ENCODE measurements at regions not wholly inside any gene's neighbourhood (a gene's known extent, or its start where the extent isn't known, plus 50 kb on each side); places are given as distances from the start of the nearest gene placed in this dataset.
"Not testable (repeated sequence)": the region's sequence is repeated elsewhere in the genome, so short reads cannot be mapped to it uniquely, and the experiment has no call there.

GRCh38 chr2:175734686-175735085 is 267.4 kb downstream of the LNPK start:
- Histone ChIP-seq H3K9ac (ENCODE audit: low read depth, low read length) (no peak overlapping the region), H3K4me1 (ENCODE audit: control insufficient read depth, insufficient read depth, low read length) (no peaks in the 10 kb centered on the region; the same call in 1 of the 2 replicates), H3K27ac (ENCODE audit: low read depth, low read length) (no peak overlapping the region), H3K36me3 (ENCODE audit: control insufficient read depth, insufficient read depth, low read length) (no peaks in the 10 kb centered on the region), H3K4me3 (ENCODE audit: low read depth, low read length) (no peak overlapping the region), H3K9me3 (ENCODE audit: control insufficient read depth, insufficient read depth, low read length) (no peaks in the 10 kb centered on the region), H3K27me3 (ENCODE audit: control insufficient read depth, insufficient read depth, low read length) (no peaks in the 10 kb centered on the region)

- Histone ChIP-seq H3K9ac (ENCODE audit: low read depth, low read length) (no peak overlapping the region), H3K36me3 (ENCODE audit: control insufficient read depth, insufficient read depth, low read length) (no peaks in the 10 kb centered on the region), H3K4me3 (ENCODE audit: low read depth, low read length) (no peak overlapping the region), H3K27me3 (ENCODE audit: control insufficient read depth, insufficient read depth, low read length) (no peaks in the 10 kb centered on the region), H3K4me1 (ENCODE audit: control insufficient read depth, insufficient read depth, low read length) (no peaks in the 10 kb centered on the region; the same call in 1 of the 2 replicates), H3K9me3 (ENCODE audit: control insufficient read depth, insufficient read depth, low read length) (no peaks in the 10 kb centered on the region), H3K27ac (ENCODE audit: low read depth, low read length) (no peak overlapping the region)
These were observed 269.5 kb downstream of the LNPK start for GRCh38 chr2:175732531-175732930.

GRCh38 chr2:175730050-175730449 is 272.0 kb downstream of the LNPK start:
- no peaks in the 10 kb centered on the region for H3K9me3 ChIP-seq (ENCODE audit: control insufficient read depth, insufficient read depth, low read length)
- no peak overlapping the region for H3K27ac ChIP-seq (ENCODE audit: low read depth, low read length)
- H3K9ac ChIP-seq (ENCODE audit: low read depth, low read length) = no peak overlapping the region
- H3K36me3 ChIP-seq (ENCODE audit: control insufficient read depth, insufficient read depth, low read length) = no peaks in the 10 kb centered on the region
- H3K4me1 ChIP-seq (ENCODE audit: control insufficient read depth, insufficient read depth, low read length) = no peaks in the 10 kb centered on the region; the same call in 1 of the 2 replicates
- H3K4me3 ChIP-seq (ENCODE audit: low read depth, low read length) = no peak overlapping the region
- H3K27me3 ChIP-seq (ENCODE audit: control insufficient read depth, insufficient read depth, low read length) = no peaks in the 10 kb centered on the region

GRCh38 chr2:175729049-175729706 is 272.9 kb downstream of the LNPK start:
- H3K27me3 ChIP-seq (ENCODE audit: control insufficient read depth, insufficient read depth, low read length) = no peaks in the 10 kb centered on the region
- H3K9ac ChIP-seq (ENCODE audit: low read depth, low read length) = no peak overlapping the region
- no peaks in the 10 kb centered on the region for H3K9me3 ChIP-seq (ENCODE audit: control insufficient read depth, insufficient read depth, low read length)
- no peaks in the 10 kb centered on the region for H3K36me3 ChIP-seq (ENCODE audit: control insufficient read depth, insufficient read depth, low read length)
- H3K27ac ChIP-seq (ENCODE audit: low read depth, low read length) = no peak overlapping the region
- no peaks in the 10 kb centered on the region for H3K4me1 ChIP-seq (ENCODE audit: control insufficient read depth, insufficient read depth, low read length)
- H3K4me3 ChIP-seq (ENCODE audit: low read depth, low read length) = no peak overlapping the region

GRCh38 chr2:175728032-175728431 is 274.0 kb downstream of the LNPK start:
- H3K27me3 ChIP-seq (ENCODE audit: control insufficient read depth, insufficient read depth, low read length) = no peaks in the 10 kb centered on the region
- H3K9ac ChIP-seq (ENCODE audit: low read depth, low read length) = no peak overlapping the region
- no peaks in the 10 kb centered on the region for H3K4me1 ChIP-seq (ENCODE audit: control insufficient read depth, insufficient read depth, low read length)
- H3K4me3 ChIP-seq (ENCODE audit: low read depth, low read length) = no peak overlapping the region
- no peaks in the 10 kb centered on the region for H3K36me3 ChIP-seq (ENCODE audit: control insufficient read depth, insufficient read depth, low read length)
- no peaks in the 10 kb centered on the region for H3K9me3 ChIP-seq (ENCODE audit: control insufficient read depth, insufficient read depth, low read length)
- no peak overlapping the region for H3K27ac ChIP-seq (ENCODE audit: low read depth, low read length)

GRCh38 chr2:175726223-175726622 is 275.8 kb downstream of the LNPK start:
- no peak overlapping the region for H3K4me3 ChIP-seq (ENCODE audit: low read depth, low read length)
- H3K27me3 ChIP-seq (ENCODE audit: control insufficient read depth, insufficient read depth, low read length) = no peaks in the 10 kb centered on the region
- H3K27ac ChIP-seq (ENCODE audit: low read depth, low read length) = no peak overlapping the region
- no peaks in the 10 kb centered on the region for H3K9me3 ChIP-seq (ENCODE audit: control insufficient read depth, insufficient read depth, low read length)
- H3K9ac ChIP-seq (ENCODE audit: low read depth, low read length) = no peak overlapping the region
- no peaks in the 10 kb centered on the region for H3K4me1 ChIP-seq (ENCODE audit: control insufficient read depth, insufficient read depth, low read length)
- no peaks in the 10 kb centered on the region for H3K36me3 ChIP-seq (ENCODE audit: control insufficient read depth, insufficient read depth, low read length)

GRCh38 chr2:175709248-175709647 is 292.8 kb downstream of the LNPK start:
- no peaks in the 10 kb centered on the region for H3K4me1 ChIP-seq (ENCODE audit: control insufficient read depth, insufficient read depth, low read length)
- H3K9ac ChIP-seq (ENCODE audit: low read depth, low read length) = no peak overlapping the region
- no peak overlapping the region for H3K27ac ChIP-seq (ENCODE audit: low read depth, low read length)
- H3K4me3 ChIP-seq (ENCODE audit: low read depth, low read length) = no peak overlapping the region
- no peaks in the 10 kb centered on the region for H3K36me3 ChIP-seq (ENCODE audit: control insufficient read depth, insufficient read depth, low read length)
- no peaks in the 10 kb centered on the region for H3K27me3 ChIP-seq (ENCODE audit: control insufficient read depth, insufficient read depth, low read length)
- H3K9me3 ChIP-seq (ENCODE audit: control insufficient read depth, insufficient read depth, low read length) = no peaks in the 10 kb centered on the region

- H3K9ac ChIP-seq (ENCODE audit: low read depth, low read length) = no peak overlapping the region
- H3K27ac ChIP-seq (ENCODE audit: low read depth, low read length) = no peak overlapping the region
- no peaks in the 10 kb centered on the region for H3K36me3 ChIP-seq (ENCODE audit: control insufficient read depth, insufficient read depth, low read length)
- H3K27me3 ChIP-seq (ENCODE audit: control insufficient read depth, insufficient read depth, low read length) = no peaks in the 10 kb centered on the region
- no peak overlapping the region for H3K4me3 ChIP-seq (ENCODE audit: low read depth, low read length)
- H3K4me1 ChIP-seq (ENCODE audit: control insufficient read depth, insufficient read depth, low read length) = no peaks in the 10 kb centered on the region
- H3K9me3 ChIP-seq (ENCODE audit: control insufficient read depth, insufficient read depth, low read length) = no peaks in the 10 kb centered on the region
These were observed 294.7 kb downstream of the LNPK start for GRCh38 chr2:175707322-175707721.

GRCh38 chr2:175704568-175704967 is 297.5 kb downstream of the LNPK start:
- H3K27ac ChIP-seq (ENCODE audit: low read depth, low read length); H3K4me3 ChIP-seq (ENCODE audit: low read depth, low read length); H3K27me3 ChIP-seq (ENCODE audit: control insufficient read depth, insufficient read depth, low read length); H3K9ac ChIP-seq (ENCODE audit: low read depth, low read length); H3K4me1 ChIP-seq (ENCODE audit: control insufficient read depth, insufficient read depth, low read length); H3K36me3 ChIP-seq (ENCODE audit: control insufficient read depth, insufficient read depth, low read length); H3K9me3 ChIP-seq (ENCODE audit: control insufficient read depth, insufficient read depth, low read length): not testable (repeated sequence)

GRCh38 chr2:175698061-175698460 is 304.0 kb downstream of the LNPK start:
- no peaks in the 10 kb centered on the region for H3K9me3 ChIP-seq (ENCODE audit: control insufficient read depth, insufficient read depth, low read length)
- no peaks in the 10 kb centered on the region for H3K27me3 ChIP-seq (ENCODE audit: control insufficient read depth, insufficient read depth, low read length)
- no peaks in the 10 kb centered on the region for H3K36me3 ChIP-seq (ENCODE audit: control insufficient read depth, insufficient read depth, low read length)
- H3K27ac ChIP-seq (ENCODE audit: low read depth, low read length) = no peak overlapping the region
- H3K9ac ChIP-seq (ENCODE audit: low read depth, low read length) = no peak overlapping the region
- no peak overlapping the region for H3K4me3 ChIP-seq (ENCODE audit: low read depth, low read length)
- H3K4me1 ChIP-seq (ENCODE audit: control insufficient read depth, insufficient read depth, low read length) = no peaks in the 10 kb centered on the region

GRCh38 chr2:175690113-175690837 is 311.8 kb downstream of the LNPK start:
- H3K36me3 ChIP-seq (ENCODE audit: control insufficient read depth, insufficient read depth, low read length) = no peaks in the 10 kb centered on the region
- H3K27ac ChIP-seq (ENCODE audit: low read depth, low read length) = no peak overlapping the region
- H3K27me3 ChIP-seq (ENCODE audit: control insufficient read depth, insufficient read depth, low read length) = no peaks in the 10 kb centered on the region
- no peaks in the 10 kb centered on the region for H3K9me3 ChIP-seq (ENCODE audit: control insufficient read depth, insufficient read depth, low read length)
- H3K4me3 ChIP-seq (ENCODE audit: low read depth, low read length) = no peak overlapping the region
- H3K4me1 ChIP-seq (ENCODE audit: control insufficient read depth, insufficient read depth, low read length) = no peaks in the 10 kb centered on the region
- no peak overlapping the region for H3K9ac ChIP-seq (ENCODE audit: low read depth, low read length)
